HepG2 (cell line): ENCODE measurements at regions not wholly inside any gene's neighbourhood (a gene's known extent, or its start where the extent isn't known, plus 50 kb on each side); places are given as distances from the start of the nearest gene placed in this dataset.

ENCODE experiments used
- ATAC-seq: fragments of 200-7000 bp; cut with Tn5 transposase; 3 replicates; pipeline ENCODE4 v1.9.1; 2020; ENCODE audit warnings: mild to moderate bottlenecking, moderate library complexity
- BruUV-seq: library from RNA; stranded (reverse); fragments of 400-500 nt; replicated peaks from 2 replicates; lab custom pipeline; 2021; lab: Mats Ljungman, UMichigan
- CTCF ChIA-PET: fragments of 300-600 bp; formaldehyde crosslinking; extraction: SDS; loops from one replicate; lab custom pipeline; 2021; ENCODE audit warnings: low total read pairs, inconsistent platforms, low intra/inter-chr PET ratio; lab: Yijun Ruan, JAX
- POLR2A ChIA-PET: fragments of 350-600 bp; sonication (Branson Sonifier 250); formaldehyde crosslinking; loops from one replicate; lab custom pipeline; 2020; ENCODE audit warnings: antibody characterized with exemption, inconsistent platforms; lab: Yijun Ruan, JAX
- DNase-seq: peaks from one replicate; pipeline ENCODE4 v3.0.0-alpha.2; 2015; ENCODE audit warnings: low spot score
- FAIRE-seq: peaks from 3 replicates; lab custom pipeline; 2011; peaks lifted over from hg19 to GRCh38; lab: Jason Lieb, UNC
- H2AFZ ChIP-seq: one replicate; pipeline ENCODE4 v1.6.1; 2011; ENCODE audit warnings: low read length, inconsistent platforms
- H3K27ac ChIP-seq: fragments of 300-600 bp; 3 replicates; pipeline ENCODE4 v1.8.0; 2011; ENCODE audit warnings: mixed run types, mild to moderate bottlenecking, mixed read lengths, low read length, inconsistent platforms; ENCODE audit not compliant: insufficient read depth; ENCODE audit errors: extremely low read length
- H3K27me3 ChIP-seq, 2 experiments: fragments of 200-600 bp in 1 of 2; 2 replicates in 1 of 2; 3 replicates in 1 of 2; pipeline versions ENCODE4 v1.6.0 to v1.8.0; 2011; ENCODE audit warnings: low read length in 2 of 2, mild to moderate bottlenecking in 2 of 2, moderate library complexity in 2 of 2, inconsistent platforms in 1 of 2; ENCODE audit not compliant: insufficient read depth in 2 of 2, control insufficient read depth in 1 of 2
- H3K36me3 ChIP-seq, 2 experiments: fragments of 200-600 bp in 1 of 2; replicated peaks in 1 of 2; 2 replicates in 1 of 2; 3 replicates in 1 of 2; pipeline versions ENCODE4 v1.5.1 to v1.8.0; 2011; ENCODE audit warnings: low read length in 2 of 2, inconsistent platforms in 1 of 2; ENCODE audit not compliant: insufficient read depth in 2 of 2, control insufficient read depth in 1 of 2
- H3K4me1 ChIP-seq: 2 replicates; pipeline ENCODE4 v1.5.1; 2012; ENCODE audit warnings: low read length, inconsistent platforms; ENCODE audit not compliant: insufficient read depth
- H3K4me2 ChIP-seq: 2 replicates; pipeline ENCODE4 v1.6.0; 2011; ENCODE audit warnings: low read depth, low read length, inconsistent platforms
- H3K4me3 ChIP-seq, 3 experiments: fragments of 200-600 bp in 1 of 3; sonication (generic), shearing (Covaris generic) in 1 of 3; replicated peaks in 1 of 3; 2 replicates each; pipeline ENCODE4 v1.5.1; 2011 to 2016; ENCODE audit warnings: low read length in 3 of 3, inconsistent platforms in 2 of 3, low read depth in 2 of 3, mild to moderate bottlenecking in 2 of 3, control low read depth in 1 of 3, mixed read lengths in 1 of 3; ENCODE audit not compliant: insufficient read depth in 1 of 3
- H3K79me2 ChIP-seq: one replicate; pipeline ENCODE4 v1.6.1; 2011; ENCODE audit warnings: low read length, inconsistent platforms; ENCODE audit not compliant: insufficient read depth
- H3K9ac ChIP-seq: 2 replicates; pipeline ENCODE4 v1.6.0; 2011; ENCODE audit warnings: mild to moderate bottlenecking, low read depth, low read length, inconsistent platforms; ENCODE audit not compliant: insufficient read depth
- H3K9me3 ChIP-seq: 2 replicates; pipeline ENCODE4 v1.5.1; 2012; ENCODE audit warnings: mild to moderate bottlenecking, low read length
- H4K20me1 ChIP-seq: 2 replicates; pipeline ENCODE4 v1.6.0; 2011; ENCODE audit warnings: inconsistent platforms, mild to moderate bottlenecking, low read length, moderate library complexity; ENCODE audit not compliant: insufficient read depth
- AKAP8 ChIP-seq: sonication (generic); formaldehyde crosslinking; IDR thresholded peaks from 2 replicates; pipeline ENCODE4 v1.5.1; 2020; ENCODE audit warnings: mild to moderate bottlenecking, missing genetic modification reagents
- GPN1 ChIP-seq: sonication (generic); formaldehyde crosslinking; IDR thresholded peaks from 2 replicates; pipeline ENCODE4 v1.5.1; 2020; ENCODE audit warnings: missing genetic modification reagents, borderline replicate concordance
- KDM3A ChIP-seq: IDR thresholded peaks from 2 replicates; pipeline ENCODE4 v1.6.1; 2018; ENCODE audit warnings: low read depth, missing compliant biosample characterization
- NCOR1 ChIP-seq: fragments of 200-600 bp; sonication (generic); IDR thresholded peaks from 2 replicates; pipeline ENCODE4 v1.7.0; 2017; ENCODE audit warnings: antibody characterized with exemption, low read length, borderline replicate concordance
- ONECUT2 ChIP-seq: sonication (generic); formaldehyde crosslinking; IDR thresholded peaks from 2 replicates; pipeline ENCODE4 v1.4.0; 2020; ENCODE audit warnings: missing genetic modification reagents
- ZBTB8A ChIP-seq: sonication (generic); formaldehyde crosslinking; IDR thresholded peaks from 2 replicates; pipeline ENCODE4 v1.4.0; 2020; ENCODE audit warnings: mild to moderate bottlenecking, low read depth, missing genetic modification reagents, borderline replicate concordance
- ZNF430 ChIP-seq: sonication (generic); formaldehyde crosslinking; IDR thresholded peaks from 2 replicates; pipeline ENCODE4 v1.9.0; 2021; ENCODE audit warnings: mild to moderate bottlenecking, missing genetic modification reagents
- ZNF552 ChIP-seq: sonication (generic); formaldehyde crosslinking; IDR thresholded peaks from 2 replicates; pipeline ENCODE4 v1.9.0; 2022; ENCODE audit warnings: missing genetic modification reagents, mild to moderate bottlenecking, borderline replicate concordance
- ZSCAN31 ChIP-seq: sonication (generic); formaldehyde crosslinking; IDR thresholded peaks from 2 replicates; pipeline ENCODE4 v1.5.0; 2020; ENCODE audit warnings: low read depth, mild to moderate bottlenecking, missing genetic modification reagents
- WGBS: methylation state at CpG from one replicate; pipeline ENCODE4 v1.1.6; 2017; ENCODE audit warnings: low lambda C conversion rate; 5-methylcytosine and 5-hydroxymethylcytosine counted together
- in situ Hi-C: cut with HindIII; loops from 2 replicates; pipeline ENCODE4 v1.10.0; 2017; ENCODE audit warnings: low pct_unique_long_range_greater_than_20kb; ENCODE audit not compliant: extremely low pct_ligation_motif_present
- intact Hi-C: fragments of 100-400 bp; cut with micrococcal nuclease; formaldehyde crosslinking; loops from one replicate; pipeline ENCODE4 v1.10.0; 2022; ENCODE audit not compliant: unreplicated experiment
- TF ChIP-seq, protein P1 (sequence below), 2 experiments: fragments of 450-650 bp in 1 of 2; sonication (generic) in 1 of 2; formaldehyde crosslinking; IDR thresholded peaks; 2 replicates each; pipeline versions ENCODE4 v1.5.0 to v1.8.0; 2020 to 2022; ENCODE audit warnings: mild to moderate bottlenecking in 1 of 2, missing genetic modification reagents in 1 of 2
- TF ChIP-seq, protein P2 (sequence below): sonication (generic); formaldehyde crosslinking; IDR thresholded peaks from 2 replicates; pipeline ENCODE4 v1.4.0; 2020; ENCODE audit warnings: mild to moderate bottlenecking, missing genetic modification reagents

DNA sequence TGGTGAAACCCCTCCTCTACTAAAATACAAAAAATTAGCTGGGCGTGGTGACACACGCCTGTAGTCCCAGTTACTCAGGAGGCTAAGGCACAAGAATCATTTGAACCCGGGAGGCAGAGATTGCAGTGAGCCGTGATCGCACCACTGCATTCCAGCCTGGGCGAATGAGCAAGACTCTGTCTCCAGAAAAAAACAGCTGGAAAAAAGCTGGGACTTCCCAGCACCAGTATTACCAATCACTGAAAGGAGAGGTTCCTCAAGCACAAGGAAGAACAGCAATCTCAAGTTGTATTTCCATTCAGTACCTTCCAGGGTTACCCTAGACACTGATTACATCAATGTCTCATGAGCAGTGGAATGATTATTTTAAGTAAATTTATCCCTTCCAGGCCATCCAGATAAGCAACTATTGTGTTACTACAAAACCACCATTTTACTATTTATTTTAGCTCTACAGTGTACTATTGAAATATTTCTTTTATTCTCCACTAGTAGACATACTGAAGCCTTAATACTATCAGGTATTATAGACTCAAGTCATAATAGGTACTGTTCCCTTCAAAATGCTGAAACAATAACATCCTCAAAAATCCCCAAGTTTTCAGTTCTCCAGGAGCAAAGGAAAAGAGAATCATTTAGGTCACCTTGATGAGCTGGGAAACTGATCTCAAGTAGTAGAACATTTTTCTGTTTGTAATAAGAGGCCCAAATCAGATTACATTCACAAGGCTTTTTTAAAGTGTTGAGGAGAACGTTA is 54.8 kb upstream of the VGLL4 start:
- H3K4me3 ChIP-seq, result no peak overlapping the region
- H3K9ac ChIP-seq, result no peak overlapping the region
- no peak overlapping the region for H3K27ac ChIP-seq
- TF ChIP-seq KDM3A (CRISPR knock-in tag) (no peak), ZBTB8A (no peak), ZNF430 (CRISPR knock-in tag) (no peak), AKAP8 (CRISPR knock-in tag) (no peak), ZSCAN31 (no peak), NCOR1 (no peak), ZNF552 (CRISPR knock-in tag) (no peak), GPN1 (CRISPR knock-in tag) (no peak)
- no peaks in the 10 kb centered on the region for H3K27me3 ChIP-seq
- H3K4me1 ChIP-seq, result peaks cover 4% of the 10 kb centered on the region; the same call in 1 of the 2 replicates
- H4K20me1 ChIP-seq, result no peaks in the 10 kb centered on the region
- peaks cover under 1% of the 10 kb centered on the region for H3K79me2 ChIP-seq
- POLR2A ChIA-PET, result no interaction called here
- in situ Hi-C loops (no loop called here), intact Hi-C loops (no loop called here)
- BruUV-seq, result no TSS peak
- no peaks in the 10 kb centered on the region for H3K9me3 ChIP-seq
- WGBS, result 97% methylated on average over 7 of the region's 7 CpGs
- CTCF ChIA-PET, result no interaction called here
- H3K4me2 ChIP-seq, result no peak overlapping the region
- no peaks in the 10 kb centered on the region for H3K36me3 ChIP-seq
- FAIRE-seq, result no peak
- H2AFZ ChIP-seq, result no peak overlapping the region
- DNase-seq, result no peak
- no peak for ATAC-seq

DNA sequence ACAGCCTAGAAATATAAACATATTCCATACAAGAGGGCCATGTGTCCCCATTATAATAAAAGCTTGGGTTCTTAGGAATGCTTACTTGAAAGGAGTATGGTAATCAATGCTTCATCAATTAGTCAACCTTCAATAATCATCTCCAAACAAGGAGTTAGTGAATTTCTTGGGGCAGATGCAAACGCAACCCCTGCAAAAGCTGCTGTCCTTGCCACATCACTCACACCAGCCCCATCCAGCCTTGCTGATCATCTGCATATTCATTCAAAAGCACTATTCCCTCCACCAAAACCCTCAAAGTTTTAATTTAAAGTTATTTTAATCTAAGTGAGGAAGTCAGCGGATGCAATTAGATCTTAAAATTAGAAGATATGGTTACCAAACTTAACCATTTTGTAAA is 54.0 kb upstream of the VGLL4 start:
- H3K4me1 ChIP-seq, result peaks cover 4% of the 10 kb centered on the region; the same call in 1 of the 2 replicates
- no peak overlapping the region for H3K27ac ChIP-seq
- no peak overlapping the region for H3K4me2 ChIP-seq
- POLR2A ChIA-PET, result no interaction called here
- H3K4me3 ChIP-seq, result no peak overlapping the region
- no peaks in the 10 kb centered on the region for H3K79me2 ChIP-seq
- H4K20me1 ChIP-seq, result no peaks in the 10 kb centered on the region
- intact Hi-C loops (no loop called here), in situ Hi-C loops (no loop called here)
- H3K9ac ChIP-seq, result no peak overlapping the region
- 96% methylated on average over 2 of the region's 2 CpGs for WGBS
- no peak for FAIRE-seq
- no TSS peak for BruUV-seq
- CTCF ChIA-PET, result no interaction called here
- H3K9me3 ChIP-seq, result no peaks in the 10 kb centered on the region
- no peak for ATAC-seq
- no peak overlapping the region for H2AFZ ChIP-seq
- no peaks in the 10 kb centered on the region for H3K27me3 ChIP-seq
- no peaks in the 10 kb centered on the region for H3K36me3 ChIP-seq
- DNase-seq, result no peak
- TF ChIP-seq, protein P1, sequence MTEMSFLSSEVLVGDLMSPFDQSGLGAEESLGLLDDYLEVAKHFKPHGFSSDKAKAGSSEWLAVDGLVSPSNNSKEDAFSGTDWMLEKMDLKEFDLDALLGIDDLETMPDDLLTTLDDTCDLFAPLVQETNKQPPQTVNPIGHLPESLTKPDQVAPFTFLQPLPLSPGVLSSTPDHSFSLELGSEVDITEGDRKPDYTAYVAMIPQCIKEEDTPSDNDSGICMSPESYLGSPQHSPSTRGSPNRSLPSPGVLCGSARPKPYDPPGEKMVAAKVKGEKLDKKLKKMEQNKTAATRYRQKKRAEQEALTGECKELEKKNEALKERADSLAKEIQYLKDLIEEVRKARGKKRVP (CRISPR knock-in tag; IDR thresholded peaks at IDR 0.05), result no peak
- TF ChIP-seq ONECUT2 (CRISPR knock-in tag), result no peak
- TF ChIP-seq, protein P2, sequence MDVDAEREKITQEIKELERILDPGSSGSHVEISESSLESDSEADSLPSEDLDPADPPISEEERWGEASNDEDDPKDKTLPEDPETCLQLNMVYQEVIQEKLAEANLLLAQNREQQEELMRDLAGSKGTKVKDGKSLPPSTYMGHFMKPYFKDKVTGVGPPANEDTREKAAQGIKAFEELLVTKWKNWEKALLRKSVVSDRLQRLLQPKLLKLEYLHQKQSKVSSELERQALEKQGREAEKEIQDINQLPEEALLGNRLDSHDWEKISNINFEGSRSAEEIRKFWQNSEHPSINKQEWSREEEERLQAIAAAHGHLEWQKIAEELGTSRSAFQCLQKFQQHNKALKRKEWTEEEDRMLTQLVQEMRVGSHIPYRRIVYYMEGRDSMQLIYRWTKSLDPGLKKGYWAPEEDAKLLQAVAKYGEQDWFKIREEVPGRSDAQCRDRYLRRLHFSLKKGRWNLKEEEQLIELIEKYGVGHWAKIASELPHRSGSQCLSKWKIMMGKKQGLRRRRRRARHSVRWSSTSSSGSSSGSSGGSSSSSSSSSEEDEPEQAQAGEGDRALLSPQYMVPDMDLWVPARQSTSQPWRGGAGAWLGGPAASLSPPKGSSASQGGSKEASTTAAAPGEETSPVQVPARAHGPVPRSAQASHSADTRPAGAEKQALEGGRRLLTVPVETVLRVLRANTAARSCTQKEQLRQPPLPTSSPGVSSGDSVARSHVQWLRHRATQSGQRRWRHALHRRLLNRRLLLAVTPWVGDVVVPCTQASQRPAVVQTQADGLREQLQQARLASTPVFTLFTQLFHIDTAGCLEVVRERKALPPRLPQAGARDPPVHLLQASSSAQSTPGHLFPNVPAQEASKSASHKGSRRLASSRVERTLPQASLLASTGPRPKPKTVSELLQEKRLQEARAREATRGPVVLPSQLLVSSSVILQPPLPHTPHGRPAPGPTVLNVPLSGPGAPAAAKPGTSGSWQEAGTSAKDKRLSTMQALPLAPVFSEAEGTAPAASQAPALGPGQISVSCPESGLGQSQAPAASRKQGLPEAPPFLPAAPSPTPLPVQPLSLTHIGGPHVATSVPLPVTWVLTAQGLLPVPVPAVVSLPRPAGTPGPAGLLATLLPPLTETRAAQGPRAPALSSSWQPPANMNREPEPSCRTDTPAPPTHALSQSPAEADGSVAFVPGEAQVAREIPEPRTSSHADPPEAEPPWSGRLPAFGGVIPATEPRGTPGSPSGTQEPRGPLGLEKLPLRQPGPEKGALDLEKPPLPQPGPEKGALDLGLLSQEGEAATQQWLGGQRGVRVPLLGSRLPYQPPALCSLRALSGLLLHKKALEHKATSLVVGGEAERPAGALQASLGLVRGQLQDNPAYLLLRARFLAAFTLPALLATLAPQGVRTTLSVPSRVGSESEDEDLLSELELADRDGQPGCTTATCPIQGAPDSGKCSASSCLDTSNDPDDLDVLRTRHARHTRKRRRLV (CRISPR knock-in tag), result no peak
